Uterus (tissue), 2 donors: ENCODE measurements at regions not wholly inside any gene's neighbourhood (a gene's known extent, or its start where the extent isn't known, plus 50 kb on each side); places are given as distances from the start of the nearest gene placed in this dataset.

ENCODE experiments used
- CTCF ChIP-seq, 4 experiments: fragments of 200-600 bp in 2 of 4; fragments of 450-650 bp in 2 of 4; sonication (generic) in 2 of 4; IDR thresholded peaks; one replicate each; pipeline ENCODE4 v1.5.1; 2016 to 2019; ENCODE audit warnings: antibody characterized with exemption in 4 of 4, mild to moderate bottlenecking in 2 of 4, moderate library complexity in 1 of 4
- POLR2A ChIP-seq, 2 donors: fragments of 450-650 bp; IDR thresholded peaks; one replicate each; pipeline ENCODE4 v1.6.1; 2016; ENCODE audit warnings: antibody characterized with exemption in 2 of 2, mild to moderate bottlenecking in 1 of 2, moderate library complexity in 1 of 2

GRCh38 chr2:160695402-160696086, 201.9 kb upstream of the RBMS1 start:
- TF ChIP-seq CTCF (IDR thresholded peaks at IDR 0.05) = no peak
- TF ChIP-seq POLR2A (IDR thresholded peaks at IDR 0.05) = no peak
